ENCODE measurements at regions not wholly inside any gene's neighbourhood (a gene's known extent, or its start where the extent isn't known, plus 50 kb on each side); places are given as distances from the start of the nearest gene placed in this dataset.

DNA sequence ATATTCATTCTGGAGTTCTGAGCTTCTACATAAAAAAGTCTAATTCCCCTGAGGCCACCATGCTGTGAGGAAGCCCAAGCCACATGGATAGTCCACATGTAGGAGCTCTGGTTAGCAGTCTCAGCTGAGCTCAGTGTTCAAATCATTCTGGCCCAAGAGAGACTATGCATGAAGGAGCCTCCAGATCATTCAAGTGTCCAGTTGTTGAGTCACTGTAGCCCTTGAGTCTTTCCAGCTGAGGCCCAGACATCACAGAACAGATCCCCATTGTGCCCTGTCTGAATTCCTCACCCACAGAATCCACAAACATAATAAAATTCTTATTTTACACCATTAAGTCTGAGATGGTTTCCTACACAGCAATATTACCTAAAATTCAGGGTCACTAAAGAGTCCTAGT, 107.0 kb upstream of the NGF start:
- TF ChIP-seq, protein P1, sequence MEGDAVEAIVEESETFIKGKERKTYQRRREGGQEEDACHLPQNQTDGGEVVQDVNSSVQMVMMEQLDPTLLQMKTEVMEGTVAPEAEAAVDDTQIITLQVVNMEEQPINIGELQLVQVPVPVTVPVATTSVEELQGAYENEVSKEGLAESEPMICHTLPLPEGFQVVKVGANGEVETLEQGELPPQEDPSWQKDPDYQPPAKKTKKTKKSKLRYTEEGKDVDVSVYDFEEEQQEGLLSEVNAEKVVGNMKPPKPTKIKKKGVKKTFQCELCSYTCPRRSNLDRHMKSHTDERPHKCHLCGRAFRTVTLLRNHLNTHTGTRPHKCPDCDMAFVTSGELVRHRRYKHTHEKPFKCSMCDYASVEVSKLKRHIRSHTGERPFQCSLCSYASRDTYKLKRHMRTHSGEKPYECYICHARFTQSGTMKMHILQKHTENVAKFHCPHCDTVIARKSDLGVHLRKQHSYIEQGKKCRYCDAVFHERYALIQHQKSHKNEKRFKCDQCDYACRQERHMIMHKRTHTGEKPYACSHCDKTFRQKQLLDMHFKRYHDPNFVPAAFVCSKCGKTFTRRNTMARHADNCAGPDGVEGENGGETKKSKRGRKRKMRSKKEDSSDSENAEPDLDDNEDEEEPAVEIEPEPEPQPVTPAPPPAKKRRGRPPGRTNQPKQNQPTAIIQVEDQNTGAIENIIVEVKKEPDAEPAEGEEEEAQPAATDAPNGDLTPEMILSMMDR (IDR thresholded peaks at IDR 0.05), result no peak
- TF ChIP-seq POLR2A (IDR thresholded peaks at IDR 0.05), result no peak

Measured in esophagus squamous epithelium (tissue), 4 donors.